ENCODE measurements at regions not wholly inside any gene's neighbourhood (a gene's known extent, or its start where the extent isn't known, plus 50 kb on each side); places are given as distances from the start of the nearest gene placed in this dataset.

- TF ChIP-seq POLR2A (IDR thresholded peaks at IDR 0.05; ENCODE audit: low read depth, low read length), result no peak
- FAIRE-seq (no peak), DNase-seq (ENCODE audit: insufficient read length) (no peak)
Measured at GRCh38 chr11:92302770-92303169, 78.2 kb downstream of the FAT3 start.

- FAIRE-seq (no peak), DNase-seq (ENCODE audit: insufficient read length) (no peak)
- TF ChIP-seq POLR2A (IDR thresholded peaks at IDR 0.05; ENCODE audit: low read depth, low read length) (no peak), TAF1 (IDR thresholded peaks at IDR 0.05; ENCODE audit: borderline replicate concordance, low read depth, low read length) (no peak), POLR2AphosphoS5 (IDR thresholded peaks at IDR 0.05; ENCODE audit: low read depth, low read length) (no peak)
Measured at GRCh38 chr11:92304271-92304670, 79.7 kb downstream of the FAT3 start.

DNA sequence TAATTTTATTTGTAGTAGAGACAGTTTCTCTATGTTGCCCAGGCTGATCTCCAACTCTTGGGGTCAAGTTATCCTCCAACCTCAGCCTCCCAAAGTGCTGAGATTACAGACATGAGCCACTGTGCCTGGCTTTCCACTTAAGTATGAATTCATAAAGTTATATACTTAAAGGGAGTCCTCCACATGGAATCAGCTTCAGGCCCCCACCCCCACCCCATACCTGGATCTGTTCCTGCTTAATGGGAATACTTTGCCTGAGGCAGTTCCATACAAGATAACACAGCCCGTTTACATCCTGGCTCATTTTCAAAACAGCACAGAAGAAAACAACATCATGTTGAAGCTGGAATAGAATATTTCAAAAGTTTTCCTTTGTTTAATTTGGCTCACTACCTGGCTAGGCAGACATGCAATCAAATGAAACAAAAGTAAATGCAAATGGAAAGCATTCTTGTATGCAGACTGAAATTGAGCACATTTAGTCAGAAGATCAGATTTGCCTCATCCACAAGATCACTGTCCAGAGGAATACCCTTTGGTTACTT lies 82.4 kb downstream of the FAT3 start:
- no peak for TF ChIP-seq POLR2AphosphoS5 (IDR thresholded peaks at IDR 0.05; ENCODE audit: low read depth, low read length)
- DNase-seq (ENCODE audit: insufficient read length) (no peak), FAIRE-seq (no peak)

DNA sequence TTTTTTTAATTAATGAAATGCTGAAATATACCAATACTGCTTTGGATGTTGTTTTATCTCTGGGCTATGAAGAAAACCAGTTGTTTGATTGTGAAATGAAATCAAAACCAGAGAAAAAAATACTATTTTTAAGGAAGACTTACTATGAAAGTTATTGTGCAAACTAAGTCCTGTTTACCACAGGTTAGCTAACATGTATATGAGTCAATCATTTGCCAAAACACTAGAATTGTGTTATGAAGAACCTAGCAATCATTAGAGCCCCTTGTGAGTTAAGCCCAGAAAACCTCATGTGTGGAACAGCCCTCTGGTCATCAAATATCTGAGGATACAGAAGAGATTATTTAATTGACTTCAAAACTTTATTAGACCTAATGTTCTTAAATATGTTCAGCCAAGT lies 83.7 kb downstream of the FAT3 start:
- TF ChIP-seq TAF1 (IDR thresholded peaks at IDR 0.05; ENCODE audit: borderline replicate concordance, low read depth, low read length), result no peak
- TF ChIP-seq POLR2AphosphoS5 (IDR thresholded peaks at IDR 0.05; ENCODE audit: low read depth, low read length), result no peak
- no peak for TF ChIP-seq POLR2A (IDR thresholded peaks at IDR 0.05; ENCODE audit: low read depth, low read length)
- FAIRE-seq, result no peak
- DNase-seq (ENCODE audit: insufficient read length), result no peak

GRCh38 chr11:92311616-92312449 lies 87.2 kb downstream of the FAT3 start:
- TF ChIP-seq POLR2A (IDR thresholded peaks at IDR 0.05; ENCODE audit: low read depth, low read length) (no peak), POLR2AphosphoS5 (IDR thresholded peaks at IDR 0.05; ENCODE audit: low read depth, low read length) (no peak), TAF1 (IDR thresholded peaks at IDR 0.05; ENCODE audit: borderline replicate concordance, low read depth, low read length) (no peak)
- no peak for DNase-seq (ENCODE audit: insufficient read length)
- FAIRE-seq, result no peak

DNA sequence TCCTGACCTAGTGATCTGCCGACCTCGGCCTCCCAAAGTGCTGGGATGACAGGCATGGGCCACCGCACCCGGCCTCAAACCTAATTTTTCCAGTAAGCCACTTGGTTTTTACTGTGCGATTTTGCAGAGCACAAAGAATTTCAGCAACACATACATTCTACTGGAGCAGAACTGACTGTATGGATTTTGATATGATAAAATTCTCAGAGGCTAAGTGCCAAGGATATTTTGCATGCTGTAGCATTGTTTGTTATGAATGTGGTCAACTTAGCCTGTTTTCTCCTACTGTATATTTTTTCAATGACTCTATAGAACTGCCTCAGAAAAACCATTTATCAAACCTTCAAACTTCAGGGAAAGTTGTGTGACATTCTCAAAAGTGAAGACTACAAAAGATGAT lies 89.2 kb downstream of the FAT3 start:
- FAIRE-seq, result no peak
- no peak for TF ChIP-seq POLR2A (IDR thresholded peaks at IDR 0.05; ENCODE audit: low read depth, low read length)
- no peak for TF ChIP-seq POLR2AphosphoS5 (IDR thresholded peaks at IDR 0.05; ENCODE audit: low read depth, low read length)
- no peak for TF ChIP-seq TAF1 (IDR thresholded peaks at IDR 0.05; ENCODE audit: borderline replicate concordance, low read depth, low read length)

GRCh38 chr11:92314499-92314898 lies 89.9 kb downstream of the FAT3 start:
- FAIRE-seq, result no peak
- TF ChIP-seq POLR2A (IDR thresholded peaks at IDR 0.05; ENCODE audit: low read depth, low read length), result no peak
- no peak for TF ChIP-seq POLR2AphosphoS5 (IDR thresholded peaks at IDR 0.05; ENCODE audit: low read depth, low read length)
- TF ChIP-seq TAF1 (IDR thresholded peaks at IDR 0.05; ENCODE audit: borderline replicate concordance, low read depth, low read length), result no peak
- no peak for DNase-seq (ENCODE audit: insufficient read length)

More for the DNA sequence above, 89.2 kb downstream of the FAT3 start:
- no peak for DNase-seq (ENCODE audit: insufficient read length)

GRCh38 chr11:92316106-92316809 lies 91.6 kb downstream of the FAT3 start:
- TF ChIP-seq POLR2A (IDR thresholded peaks at IDR 0.05; ENCODE audit: low read depth, low read length), result no peak
- no peak for TF ChIP-seq POLR2AphosphoS5 (IDR thresholded peaks at IDR 0.05; ENCODE audit: low read depth, low read length)
- TF ChIP-seq TAF1 (IDR thresholded peaks at IDR 0.05; ENCODE audit: borderline replicate concordance, low read depth, low read length), result no peak
- no peak for FAIRE-seq

DNA sequence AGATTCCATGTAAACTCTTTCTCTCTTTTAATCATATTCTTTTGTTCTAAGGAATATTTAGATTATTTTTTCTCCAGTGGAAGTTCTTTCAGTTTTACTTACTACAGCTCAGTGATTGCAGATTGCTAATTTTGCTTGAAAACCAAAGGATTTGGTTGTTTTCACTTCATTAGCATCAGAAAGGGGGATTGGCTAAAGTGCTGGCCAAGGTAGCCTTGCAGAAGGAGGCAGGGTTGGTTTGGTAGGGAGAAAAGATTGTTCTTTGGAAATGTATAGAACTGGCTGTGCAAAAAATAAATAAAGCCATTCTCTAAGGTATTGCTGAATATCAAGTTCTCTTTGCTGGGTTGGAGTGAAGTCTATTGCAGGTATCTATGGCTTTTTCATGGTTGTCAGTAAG lies 92.6 kb downstream of the FAT3 start:
- FAIRE-seq, result no peak
- TF ChIP-seq POLR2AphosphoS5 (IDR thresholded peaks at IDR 0.05; ENCODE audit: low read depth, low read length) (no peak), TAF1 (IDR thresholded peaks at IDR 0.05; ENCODE audit: borderline replicate concordance, low read depth, low read length) (no peak), POLR2A (IDR thresholded peaks at IDR 0.05; ENCODE audit: low read depth, low read length) (no peak)
- DNase-seq (ENCODE audit: insufficient read length), result no peak

More at GRCh38 chr11:92316106-92316809, 91.6 kb downstream of the FAT3 start:
- no peak for DNase-seq (ENCODE audit: insufficient read length)

DNA sequence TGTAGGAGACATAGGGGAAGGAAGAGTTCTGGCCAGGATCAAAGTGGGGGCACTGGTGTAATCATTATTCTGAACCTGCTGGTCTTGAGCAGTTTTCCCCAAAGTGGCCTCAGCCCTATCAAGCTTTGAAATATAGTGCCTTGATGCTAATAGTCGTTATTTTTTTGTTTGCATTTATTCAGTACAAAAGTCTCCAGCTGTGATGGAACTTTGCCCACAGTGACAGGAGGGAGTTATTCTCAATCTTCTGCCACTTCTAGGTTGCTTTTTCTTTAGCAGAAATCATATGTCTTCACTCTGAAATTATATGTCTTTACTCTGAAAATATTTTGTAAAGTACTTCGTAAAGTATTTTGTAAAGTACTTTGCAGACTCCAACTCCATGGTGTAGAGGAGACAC lies 93.1 kb downstream of the FAT3 start:
- DNase-seq (ENCODE audit: insufficient read length) (no peak), FAIRE-seq (no peak)
- no peak for TF ChIP-seq POLR2AphosphoS5 (IDR thresholded peaks at IDR 0.05; ENCODE audit: low read depth, low read length)
- TF ChIP-seq TAF1 (IDR thresholded peaks at IDR 0.05; ENCODE audit: borderline replicate concordance, low read depth, low read length), result no peak
- TF ChIP-seq POLR2A (IDR thresholded peaks at IDR 0.05; ENCODE audit: low read depth, low read length), result no peak

DNA sequence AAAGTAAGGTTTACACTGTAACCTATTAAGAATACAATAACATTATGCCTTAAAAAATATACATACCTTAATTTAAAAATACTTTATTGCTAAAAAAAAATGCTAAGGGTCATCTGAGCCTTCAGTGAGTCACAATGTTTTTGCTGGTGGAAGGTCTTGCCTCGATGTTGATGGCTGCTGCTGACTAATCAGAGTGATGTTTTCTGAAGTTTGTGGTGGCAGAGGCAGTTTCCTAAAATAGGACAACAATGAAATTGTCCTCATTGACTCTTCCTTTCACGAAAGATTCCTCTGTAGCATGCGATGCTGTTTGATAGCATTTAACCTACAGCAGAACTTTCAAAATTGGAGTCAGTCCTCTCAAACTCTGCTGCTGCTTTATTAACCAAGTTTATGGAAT lies 97.6 kb downstream of the FAT3 start:
- no peak for FAIRE-seq
- TF ChIP-seq POLR2A (IDR thresholded peaks at IDR 0.05; ENCODE audit: low read depth, low read length) (no peak), POLR2AphosphoS5 (IDR thresholded peaks at IDR 0.05; ENCODE audit: low read depth, low read length) (no peak), TAF1 (IDR thresholded peaks at IDR 0.05; ENCODE audit: borderline replicate concordance, low read depth, low read length) (no peak)
- no peak for DNase-seq (ENCODE audit: insufficient read length)

DNA sequence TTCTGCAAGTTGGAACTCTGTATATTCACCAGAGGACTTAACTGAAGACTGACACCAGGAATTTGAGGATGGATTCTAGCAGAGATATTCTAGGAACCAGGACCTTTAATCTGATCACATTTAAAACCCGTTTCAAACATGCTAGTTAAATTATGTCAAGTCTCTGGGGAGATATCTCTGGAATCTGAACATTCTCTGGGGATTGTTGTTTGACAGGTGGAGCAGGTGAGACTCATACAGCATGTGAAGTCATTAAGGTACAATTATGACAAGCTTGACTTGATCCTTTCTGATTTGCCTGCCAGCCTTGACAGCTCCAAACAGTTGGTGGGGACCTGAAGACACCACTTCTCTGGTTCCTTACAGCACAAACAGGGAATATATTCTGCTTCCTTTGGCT lies 100.3 kb downstream of the FAT3 start:
- DNase-seq (ENCODE audit: insufficient read length) (no peak), FAIRE-seq (no peak)
- TF ChIP-seq POLR2AphosphoS5 (IDR thresholded peaks at IDR 0.05; ENCODE audit: low read depth, low read length) (no peak), TAF1 (IDR thresholded peaks at IDR 0.05; ENCODE audit: borderline replicate concordance, low read depth, low read length) (no peak), POLR2A (IDR thresholded peaks at IDR 0.05; ENCODE audit: low read depth, low read length) (no peak)
